HuH-7 (cell line): ENCODE measurements at regions not wholly inside any gene's neighbourhood (a gene's known extent, or its start where the extent isn't known, plus 50 kb on each side); places are given as distances from the start of the nearest gene placed in this dataset.

Experiments
- DNase-seq: peaks from one replicate; pipeline ENCODE4 v3.0.0; 2011; ENCODE audit warnings: low spot score

GRCh38 chr5:28779161-28779754 is 1740.9 kb upstream of the CDH9 start:
- peak; percentile 1 for DNase-seq

GRCh38 chr5:28770307-28770706 is 1731.9 kb upstream of the CDH9 start:
- no peak for DNase-seq

- no peak for DNase-seq
Measured at GRCh38 chr5:28766565-28767158, 1728.3 kb upstream of the CDH9 start.

- DNase-seq, result no peak
Measured at GRCh38 chr5:28751396-28751795, 1713.0 kb upstream of the CDH9 start.

- no peak for DNase-seq
Measured at GRCh38 chr5:28750251-28750650, 1711.9 kb upstream of the CDH9 start.

GRCh38 chr5:28748446-28748845 is 1710.1 kb upstream of the CDH9 start:
- DNase-seq, result no peak

GRCh38 chr5:28743716-28744110 is 1705.3 kb upstream of the CDH9 start:
- no peak for DNase-seq

- DNase-seq, result no peak
Measured at GRCh38 chr5:28743025-28743715, 1704.8 kb upstream of the CDH9 start.

- DNase-seq, result no peak
Measured at GRCh38 chr5:28737682-28738081, 1699.3 kb upstream of the CDH9 start.

GRCh38 chr5:28737222-28737621 is 1698.8 kb upstream of the CDH9 start:
- DNase-seq, result no peak

GRCh38 chr5:28734396-28734795 is 1696.0 kb upstream of the CDH9 start:
- no peak for DNase-seq

GRCh38 chr5:28729067-28729466 is 1690.7 kb upstream of the CDH9 start:
- no peak for DNase-seq

- DNase-seq, result no peak
Measured at GRCh38 chr5:28726815-28727214, 1688.4 kb upstream of the CDH9 start.

- DNase-seq, result no peak
Measured at GRCh38 chr5:28725001-28725400, 1686.6 kb upstream of the CDH9 start.

- DNase-seq, result no peak
Measured at GRCh38 chr5:28714907-28715698, 1676.7 kb upstream of the CDH9 start.

- DNase-seq, result no peak
Measured at GRCh38 chr5:28710360-28710759, 1672.0 kb upstream of the CDH9 start.

- no peak for DNase-seq
Measured at GRCh38 chr5:28708472-28708871, 1670.1 kb upstream of the CDH9 start.

- DNase-seq, result no peak
Measured at GRCh38 chr5:28707706-28708105, 1669.3 kb upstream of the CDH9 start.

GRCh38 chr5:28703651-28704260 is 1665.4 kb upstream of the CDH9 start:
- DNase-seq, result no peak

- no peak for DNase-seq
Measured at GRCh38 chr5:28691526-28691925, 1653.1 kb upstream of the CDH9 start.

- no peak for DNase-seq
Measured at GRCh38 chr5:28685794-28686193, 1647.4 kb upstream of the CDH9 start.

GRCh38 chr5:28678899-28679298 is 1640.5 kb upstream of the CDH9 start:
- DNase-seq, result no peak
